ENCODE measurements at regions not wholly inside any gene's neighbourhood (a gene's known extent, or its start where the extent isn't known, plus 50 kb on each side); places are given as distances from the start of the nearest gene placed in this dataset.
"Not testable (repeated sequence)": the region's sequence is repeated elsewhere in the genome, so short reads cannot be mapped to it uniquely, and the experiment has no call there.

GRCh38 chr16:17568239-17568638 lies 97.5 kb upstream of the XYLT1 start:
- DNase-seq = no peak

- no peak for DNase-seq
These were observed 96.7 kb upstream of the XYLT1 start for GRCh38 chr16:17567455-17567854.

- no peak for DNase-seq
These were observed 96.1 kb upstream of the XYLT1 start for GRCh38 chr16:17566656-17567450.

- DNase-seq = no peak
These were observed 95.3 kb upstream of the XYLT1 start for GRCh38 chr16:17566075-17566474.

GRCh38 chr16:17565605-17566004 lies 94.8 kb upstream of the XYLT1 start:
- no peak for DNase-seq

GRCh38 chr16:17564856-17565255 lies 94.1 kb upstream of the XYLT1 start:
- DNase-seq = no peak

GRCh38 chr16:17563323-17564091 lies 92.7 kb upstream of the XYLT1 start:
- DNase-seq = no peak

GRCh38 chr16:17561056-17561455 lies 90.3 kb upstream of the XYLT1 start:
- DNase-seq = no peak

- no peak for DNase-seq
These were observed 89.8 kb upstream of the XYLT1 start for GRCh38 chr16:17560548-17560947.

GRCh38 chr16:17559394-17559793 lies 88.6 kb upstream of the XYLT1 start:
- no peak for DNase-seq

GRCh38 chr16:17557949-17558348 lies 87.2 kb upstream of the XYLT1 start:
- no peak for DNase-seq

GRCh38 chr16:17557480-17557879 lies 86.7 kb upstream of the XYLT1 start:
- no peak for DNase-seq

GRCh38 chr16:17556276-17557052 lies 85.7 kb upstream of the XYLT1 start:
- peak; percentile 25 for DNase-seq

GRCh38 chr16:17555176-17555575 lies 84.4 kb upstream of the XYLT1 start:
- DNase-seq = no peak

GRCh38 chr16:17552351-17552750 lies 81.6 kb upstream of the XYLT1 start:
- DNase-seq = no peak

GRCh38 chr16:17551682-17552081 lies 80.9 kb upstream of the XYLT1 start:
- not testable (repeated sequence) for DNase-seq

GRCh38 chr16:17548825-17549224 lies 78.1 kb upstream of the XYLT1 start:
- no peak for DNase-seq

- DNase-seq = peak; percentile 66
These were observed 74.0 kb upstream of the XYLT1 start for GRCh38 chr16:17544785-17545184.

GRCh38 chr16:17544304-17544703 lies 73.5 kb upstream of the XYLT1 start:
- no peak for DNase-seq

GRCh38 chr16:17543073-17543472 lies 72.3 kb upstream of the XYLT1 start:
- no peak for DNase-seq

- no peak for DNase-seq
These were observed 70.6 kb upstream of the XYLT1 start for GRCh38 chr16:17541324-17541723.

GRCh38 chr16:17538927-17539326 lies 68.2 kb upstream of the XYLT1 start:
- no peak for DNase-seq

- DNase-seq = no peak
These were observed 61.7 kb upstream of the XYLT1 start for GRCh38 chr16:17532338-17532995.
